Limb (tissue), 2 donors: ENCODE measurements at regions not wholly inside any gene's neighbourhood (a gene's known extent, or its start where the extent isn't known, plus 50 kb on each side); places are given as distances from the start of the nearest gene placed in this dataset.
"Not testable (repeated sequence)": the region's sequence is repeated elsewhere in the genome, so short reads cannot be mapped to it uniquely, and the experiment has no call there.

Source experiments
- DNase-seq, 2 donors: peaks; one replicate each; pipeline ENCODE4 v3.0.0-alpha.2; 2016; ENCODE audit errors: extremely low spot score in 2 of 2

DNA sequence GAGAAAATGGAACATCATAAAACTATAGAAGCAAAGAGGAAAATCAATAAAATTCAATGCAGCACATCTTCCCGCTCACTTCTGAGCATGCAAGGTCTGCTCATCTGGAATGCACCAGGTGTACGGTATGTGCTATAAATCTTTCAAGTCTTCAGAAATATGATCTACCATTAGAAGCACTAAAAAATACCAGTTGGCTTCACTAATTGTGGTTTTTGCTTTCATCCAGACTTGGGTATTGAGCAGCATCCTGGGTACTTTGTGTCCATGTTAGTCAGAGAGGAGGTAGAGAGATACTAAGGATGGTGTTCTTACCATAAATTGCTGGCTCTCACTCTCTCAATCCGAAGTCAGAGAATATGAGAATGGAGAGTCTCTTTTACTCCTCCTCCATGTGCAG is 477.1 kb downstream of the PPARGC1A start:
- DNase-seq = no peak

DNA sequence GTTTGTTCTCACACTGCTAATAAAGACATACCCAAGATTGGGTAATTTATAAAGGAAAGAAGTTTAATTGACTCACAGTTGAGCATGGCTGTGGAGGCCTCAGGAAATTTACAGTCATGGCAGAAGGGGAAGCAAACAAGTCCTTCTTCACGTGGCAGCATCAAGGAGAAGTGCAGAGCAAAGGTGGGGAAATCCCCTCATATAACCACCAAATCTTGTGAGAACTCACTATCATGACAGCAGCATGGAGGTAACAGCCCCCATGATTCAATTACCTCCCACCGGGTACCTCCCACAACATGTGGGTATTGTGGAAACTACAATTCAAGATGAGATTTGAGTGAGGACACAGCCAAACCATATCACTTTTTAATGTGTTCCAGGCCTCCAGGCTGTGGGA is 480.9 kb downstream of the PPARGC1A start:
- DNase-seq = not testable (repeated sequence)

DNA sequence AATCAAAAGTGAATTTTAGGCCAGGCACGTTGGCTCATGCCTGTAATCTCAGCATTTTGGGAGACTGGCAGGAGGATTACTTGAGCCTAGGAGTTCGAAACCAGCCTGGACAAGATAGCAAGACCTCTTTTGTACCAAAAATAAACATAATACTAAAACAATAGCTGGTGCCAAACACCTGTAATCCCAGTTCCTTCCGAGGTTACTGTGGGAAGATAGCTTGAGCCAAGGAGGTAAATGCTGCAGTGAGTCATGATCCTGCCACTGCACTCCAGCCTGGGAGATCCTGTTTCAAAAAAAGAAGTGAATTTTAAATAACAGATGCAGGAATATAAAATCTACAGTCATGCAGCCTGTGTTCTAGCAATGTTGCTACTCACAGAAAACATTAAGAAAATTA is 488.3 kb downstream of the PPARGC1A start:
- no peak for DNase-seq

DNA sequence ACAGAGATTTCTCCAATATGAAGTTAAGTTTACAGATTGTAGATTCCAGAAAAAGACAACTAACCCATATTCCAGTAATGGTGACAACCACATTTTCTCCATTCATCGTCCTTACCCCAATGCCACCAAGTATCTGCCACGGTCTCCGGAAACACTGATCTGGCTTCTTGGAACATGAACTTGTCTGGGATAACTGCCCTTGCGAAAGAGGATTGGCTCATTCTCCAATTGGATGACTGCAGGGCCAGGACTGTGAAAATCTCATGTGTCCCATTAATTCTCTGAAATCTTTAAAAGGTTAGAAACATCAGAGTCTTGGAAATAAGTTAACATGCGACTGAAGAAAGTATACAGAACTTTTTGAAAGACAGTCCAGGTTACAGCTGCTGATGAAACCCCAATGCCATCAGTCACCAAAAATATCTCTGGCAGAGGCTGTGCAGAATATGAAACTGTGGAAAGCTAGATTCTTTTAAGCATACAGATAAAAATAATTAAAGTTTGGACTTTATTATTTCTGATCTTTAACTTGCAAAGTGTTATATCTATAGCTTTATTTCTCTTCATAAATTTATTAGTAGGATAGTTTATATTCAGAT is 496.9 kb downstream of the PPARGC1A start:
- no peak for DNase-seq

DNA sequence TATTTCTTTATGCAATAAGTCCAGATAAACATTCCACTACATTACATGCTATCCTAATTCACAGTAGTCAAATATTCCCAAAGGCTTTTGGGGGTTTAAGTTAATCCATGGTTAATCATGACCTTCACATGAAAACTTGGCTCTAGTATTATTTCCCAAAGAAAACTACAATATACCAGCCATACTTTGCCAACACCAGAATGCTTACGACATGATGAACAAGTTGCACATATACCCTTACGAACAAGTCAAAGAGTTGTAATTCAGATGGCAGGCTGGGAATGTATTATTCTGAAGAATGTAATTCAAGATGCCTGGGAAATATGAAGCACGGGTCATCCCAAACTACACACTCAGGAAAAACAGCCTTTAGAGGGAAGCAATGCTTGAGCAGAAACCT is 499.6 kb downstream of the PPARGC1A start:
- DNase-seq = no peak

DNA sequence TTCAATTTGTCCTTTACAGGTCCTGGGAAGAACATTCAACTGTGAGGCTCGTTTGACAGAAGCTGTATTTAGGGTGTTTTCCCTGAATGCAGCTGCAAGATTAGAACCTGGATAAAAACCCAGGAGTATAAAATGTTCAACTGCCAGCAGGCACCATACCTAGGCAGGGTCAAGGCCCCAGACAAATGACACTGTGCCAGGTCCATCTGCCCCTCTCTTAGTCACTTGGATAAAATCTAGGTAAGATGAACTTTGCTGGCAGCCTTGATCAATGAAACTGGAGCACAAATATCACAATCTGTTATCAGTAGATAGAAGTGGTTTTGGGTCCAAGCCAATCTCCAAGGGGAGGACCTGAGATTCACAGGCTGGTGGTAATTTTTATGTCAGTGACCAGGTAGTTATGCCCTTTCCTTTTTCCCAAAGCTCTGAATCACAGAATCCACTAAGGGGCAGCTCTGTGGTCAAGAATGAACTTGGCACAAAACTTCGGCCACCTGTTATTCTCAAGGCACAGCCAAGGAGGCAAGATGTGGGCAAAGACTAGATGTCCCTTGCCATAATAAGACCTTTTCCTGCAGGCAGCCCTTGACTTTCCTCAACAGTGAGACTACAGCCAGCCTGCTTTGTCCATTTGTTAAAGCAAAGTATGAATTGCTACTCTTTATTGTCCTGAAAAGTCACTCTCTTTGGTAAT is 501.0 kb downstream of the PPARGC1A start:
- DNase-seq = no peak

DNA sequence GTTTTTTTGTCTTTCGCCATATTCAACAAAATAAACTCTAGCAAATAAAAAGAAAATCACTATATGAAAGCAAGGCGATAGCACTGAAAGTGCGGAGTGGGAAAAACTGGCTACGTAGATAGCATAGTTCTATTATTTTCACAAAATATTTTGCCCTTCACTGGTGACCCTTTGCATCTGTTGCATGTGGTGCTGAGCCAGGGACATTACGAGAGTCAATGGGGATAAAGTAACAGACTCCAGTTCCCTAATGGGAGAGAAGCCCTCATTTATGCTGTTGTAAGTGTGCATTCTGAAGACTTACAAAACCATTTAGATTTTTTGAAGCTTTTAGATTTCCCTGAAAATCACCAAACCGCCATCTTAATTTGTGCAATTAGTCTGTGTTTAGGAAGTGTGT is 501.6 kb downstream of the PPARGC1A start:
- no peak for DNase-seq

DNA sequence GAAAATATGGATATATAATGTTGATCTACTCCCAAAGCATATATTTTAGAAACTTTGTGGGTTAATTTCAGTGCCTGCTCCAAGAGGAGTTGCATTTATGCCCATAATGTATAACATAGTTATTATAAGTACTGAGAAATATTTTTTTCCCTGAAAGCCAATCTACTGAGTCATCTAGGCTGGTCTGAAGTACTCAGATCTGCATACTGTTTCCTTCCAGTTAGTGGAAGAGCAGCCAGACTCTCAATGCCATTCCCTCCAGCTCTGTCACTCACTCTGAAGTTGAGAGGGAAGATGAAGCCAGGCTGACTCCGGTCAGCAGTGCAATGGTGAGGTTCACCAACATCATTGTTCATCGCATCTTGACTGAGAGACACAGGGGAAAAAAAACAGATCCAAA is 505.1 kb downstream of the PPARGC1A start:
- DNase-seq = no peak

DNA sequence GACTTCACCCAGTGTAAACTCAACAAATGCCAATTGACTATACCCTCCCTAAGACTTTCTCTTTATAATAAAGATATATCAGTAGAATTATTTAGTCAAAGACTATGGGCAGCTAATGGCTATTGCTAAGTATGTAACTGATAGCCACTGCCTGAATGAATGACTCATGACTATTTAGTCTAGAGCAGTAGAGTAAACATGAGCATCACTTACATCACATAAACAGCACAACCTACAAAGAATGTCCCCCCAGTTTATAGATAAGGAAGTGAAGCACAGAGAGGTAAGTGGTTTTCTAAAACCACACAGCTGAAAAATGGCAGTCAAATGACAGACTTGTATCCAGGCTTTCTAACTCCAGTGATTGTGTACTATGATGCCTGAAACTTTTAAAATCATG is 507.0 kb downstream of the PPARGC1A start:
- DNase-seq = no peak

DNA sequence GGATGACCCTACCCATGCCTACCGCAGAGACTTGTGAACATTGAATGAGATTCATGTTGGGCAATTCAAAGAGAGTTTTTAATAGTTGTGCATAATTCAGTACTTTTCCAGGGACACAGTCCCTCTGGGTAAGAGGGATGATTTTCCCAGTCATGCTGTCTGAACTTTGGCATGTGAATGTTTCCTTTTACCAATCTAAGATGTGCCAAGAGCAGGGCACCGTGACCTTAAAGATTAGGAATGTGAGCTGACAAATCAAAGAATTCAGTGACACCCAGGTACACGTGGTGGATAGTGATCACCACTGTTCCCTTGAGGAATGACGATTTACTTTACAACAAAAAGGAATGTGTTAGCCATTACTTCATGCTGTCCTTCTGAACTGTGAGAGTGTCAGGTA is 515.6 kb downstream of the PPARGC1A start:
- no peak for DNase-seq

DNA sequence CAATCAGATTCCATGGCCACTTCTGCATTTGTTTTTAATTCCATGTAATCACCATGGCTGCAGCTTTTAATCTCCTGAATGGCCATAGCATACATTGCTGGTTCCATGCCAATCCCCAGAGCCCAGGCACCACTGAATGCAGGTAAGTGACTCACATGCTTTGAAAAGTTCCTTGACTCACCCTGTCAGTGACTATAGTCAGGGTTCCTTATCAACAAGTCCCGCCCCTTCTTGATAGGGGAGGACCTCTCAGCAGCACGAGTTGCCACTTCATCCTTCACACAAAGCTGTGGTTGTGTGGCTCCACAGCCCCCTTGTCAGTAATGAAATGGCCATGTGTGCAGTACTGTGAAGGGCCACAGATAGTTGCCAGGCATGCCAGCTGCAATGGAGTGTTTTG is 516.6 kb downstream of the PPARGC1A start:
- no peak for DNase-seq

DNA sequence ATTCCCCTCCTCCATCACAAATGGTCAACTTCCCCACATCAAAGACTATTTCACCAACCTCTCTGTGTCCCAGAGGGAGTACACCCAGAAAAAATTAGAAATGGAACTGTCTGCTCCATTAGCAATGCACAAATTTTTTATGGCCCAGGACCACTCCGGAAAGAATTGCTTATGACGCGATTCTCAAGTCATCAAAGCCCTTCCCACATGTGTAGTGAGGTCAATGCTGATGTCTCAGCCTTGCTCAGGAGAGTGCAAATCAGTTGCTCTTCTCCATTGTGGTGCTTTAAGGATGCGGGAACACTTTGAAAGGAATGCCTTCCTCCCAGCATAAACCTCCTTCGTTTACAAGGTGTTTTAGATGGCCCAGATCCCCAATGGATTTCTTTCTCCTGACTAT is 518.3 kb downstream of the PPARGC1A start:
- DNase-seq = no peak

DNA sequence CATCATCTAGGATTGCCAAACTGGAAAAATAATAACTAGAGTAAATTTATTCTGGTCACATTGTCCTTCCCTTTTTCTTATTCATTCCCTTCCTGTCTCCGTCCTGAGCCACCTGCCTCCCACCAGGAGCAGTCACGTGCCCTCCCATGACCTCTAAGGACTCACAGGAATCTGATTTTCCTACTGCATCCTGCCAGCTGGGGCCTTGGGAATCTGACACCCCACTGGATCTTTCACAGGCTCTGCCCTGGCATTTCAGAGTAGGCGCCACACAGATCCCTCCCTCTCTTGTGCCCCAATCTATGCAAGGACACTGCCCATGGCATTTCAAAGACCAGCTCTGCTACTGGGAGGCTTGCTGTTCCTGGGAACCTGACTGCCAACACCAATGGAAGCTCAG is 520.5 kb downstream of the PPARGC1A start:
- DNase-seq = no peak

DNA sequence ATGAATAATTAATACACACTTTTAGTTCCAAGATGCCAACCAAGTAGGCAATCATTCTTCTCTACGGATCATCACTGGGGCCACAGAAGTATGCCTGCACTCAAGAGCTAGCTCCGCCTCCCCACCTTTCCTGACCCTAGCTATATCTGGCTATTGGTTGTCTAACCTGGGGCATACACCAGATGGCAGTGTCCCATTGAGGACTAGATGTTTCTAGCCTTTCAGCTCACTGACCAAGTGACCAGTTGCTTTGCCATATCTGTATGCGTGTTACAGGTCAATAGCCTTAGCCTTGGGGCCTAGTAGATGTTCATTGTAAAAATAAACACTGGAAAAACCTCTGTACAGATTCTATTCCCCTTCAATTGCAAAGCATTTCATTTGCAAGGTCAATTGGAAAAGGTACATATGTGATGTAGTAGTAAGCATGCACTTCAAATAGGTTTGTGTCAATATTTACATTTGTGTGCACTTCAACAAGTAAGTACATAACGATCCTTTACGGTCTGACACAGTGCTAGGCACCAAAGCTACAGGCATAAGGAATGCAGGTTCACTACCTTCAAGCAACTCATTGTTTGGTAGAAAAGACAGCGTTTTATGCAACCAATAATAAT is 521.7 kb downstream of the PPARGC1A start:
- DNase-seq = no peak

DNA sequence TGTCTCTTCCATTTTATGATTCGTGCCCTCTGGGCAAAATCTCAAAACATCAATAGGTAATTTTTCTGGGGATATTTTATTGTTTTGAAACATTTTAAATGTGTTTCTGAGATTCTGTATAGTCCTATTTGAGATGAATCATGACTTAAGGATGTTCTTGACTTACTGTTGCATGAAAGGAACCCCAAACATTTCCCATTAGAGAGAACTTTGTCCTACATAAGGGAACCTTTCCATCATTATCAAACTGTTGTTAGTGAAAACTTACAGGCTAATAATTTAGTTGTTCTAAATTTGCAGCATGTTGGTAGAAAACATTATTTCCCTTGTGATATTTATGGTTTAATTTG is 523.3 kb downstream of the PPARGC1A start:
- no peak for DNase-seq

DNA sequence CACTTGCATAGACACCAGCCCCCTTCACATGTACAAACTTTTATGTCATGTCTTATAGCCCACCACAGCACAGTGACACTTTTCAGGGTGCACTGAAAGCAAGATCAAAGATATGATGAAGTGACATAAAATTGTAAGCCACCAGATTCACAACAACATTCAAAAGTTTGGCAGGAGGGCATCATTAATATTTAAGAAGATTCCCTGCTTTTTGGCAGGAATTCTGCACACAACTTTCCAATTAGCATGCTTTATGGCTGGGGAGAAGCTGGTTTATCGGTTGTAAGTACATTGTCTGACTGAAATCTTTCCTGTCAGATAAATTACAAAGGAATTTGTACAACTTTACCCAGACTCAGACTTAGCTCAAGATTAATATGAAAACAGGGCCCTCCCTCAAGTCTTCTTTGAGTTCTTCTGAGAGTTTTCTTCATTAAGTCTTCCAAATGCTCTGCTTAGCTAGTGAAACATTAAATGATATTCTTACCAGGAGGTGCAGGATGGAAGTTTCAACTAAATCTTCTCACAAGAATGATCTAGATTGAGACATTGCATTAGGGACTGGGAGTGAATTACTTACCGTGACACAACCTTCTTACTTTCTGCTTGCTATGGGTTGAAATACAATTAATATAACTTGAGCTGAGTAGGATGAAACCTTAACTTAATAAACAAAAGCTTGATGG is 523.8 kb downstream of the PPARGC1A start:
- no peak for DNase-seq

DNA sequence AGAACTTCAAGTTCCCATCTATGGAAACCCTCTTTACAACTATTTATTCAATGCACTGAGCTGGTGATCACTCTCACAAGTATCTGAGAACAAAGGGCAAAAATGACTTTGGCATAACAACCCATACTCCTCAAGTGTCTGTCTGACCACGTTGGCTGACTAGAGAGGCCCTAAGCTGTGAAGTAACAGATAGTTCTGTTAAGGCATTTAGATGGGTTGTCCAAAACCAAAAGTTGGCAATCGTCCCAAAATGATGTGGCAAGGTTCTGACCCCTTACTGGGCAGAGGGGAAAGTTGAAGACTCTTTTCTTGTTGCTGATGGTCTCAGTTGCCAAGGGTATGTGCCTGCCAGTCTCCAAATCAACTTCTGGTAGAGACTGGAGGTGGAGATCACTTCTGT is 524.8 kb downstream of the PPARGC1A start:
- no peak for DNase-seq

DNA sequence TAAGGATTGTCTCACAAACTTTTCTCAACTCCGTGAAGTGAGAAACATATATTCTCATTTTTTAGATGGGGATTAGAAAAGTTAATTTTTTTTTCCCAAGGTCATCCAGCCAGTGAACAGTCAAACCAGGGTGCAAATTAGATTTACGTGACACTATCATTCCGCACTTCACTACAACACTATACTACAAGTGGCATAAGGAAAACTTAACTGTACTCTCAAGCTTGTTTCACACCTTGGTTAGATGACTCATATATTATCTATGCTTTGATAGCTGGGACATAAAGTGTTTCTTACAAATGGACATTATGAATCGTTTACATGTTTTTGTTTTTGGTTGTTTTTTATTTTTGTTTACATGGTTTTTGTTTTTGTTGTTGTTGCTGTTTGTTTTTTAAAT is 525.7 kb downstream of the PPARGC1A start:
- no peak for DNase-seq

DNA sequence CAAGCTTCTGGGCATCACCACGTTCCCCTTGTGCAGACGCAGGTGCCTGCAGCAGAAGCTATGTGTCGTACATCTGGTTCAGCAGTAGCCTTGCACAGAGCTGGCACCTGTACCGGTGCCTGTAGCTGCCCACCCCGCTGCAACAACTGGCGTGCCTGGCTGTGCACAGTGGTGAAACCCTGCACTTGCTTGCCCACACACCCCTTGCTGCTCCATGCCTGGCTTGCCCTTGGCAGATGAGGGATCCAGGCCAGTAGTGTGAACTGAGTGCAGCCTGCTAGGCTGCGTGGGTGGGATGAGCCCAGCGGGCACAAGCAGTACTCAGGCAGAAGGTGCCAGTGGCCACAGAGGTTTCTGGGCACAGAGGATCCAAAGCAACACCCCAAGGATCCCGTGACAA is 528.4 kb downstream of the PPARGC1A start:
- no peak for DNase-seq

DNA sequence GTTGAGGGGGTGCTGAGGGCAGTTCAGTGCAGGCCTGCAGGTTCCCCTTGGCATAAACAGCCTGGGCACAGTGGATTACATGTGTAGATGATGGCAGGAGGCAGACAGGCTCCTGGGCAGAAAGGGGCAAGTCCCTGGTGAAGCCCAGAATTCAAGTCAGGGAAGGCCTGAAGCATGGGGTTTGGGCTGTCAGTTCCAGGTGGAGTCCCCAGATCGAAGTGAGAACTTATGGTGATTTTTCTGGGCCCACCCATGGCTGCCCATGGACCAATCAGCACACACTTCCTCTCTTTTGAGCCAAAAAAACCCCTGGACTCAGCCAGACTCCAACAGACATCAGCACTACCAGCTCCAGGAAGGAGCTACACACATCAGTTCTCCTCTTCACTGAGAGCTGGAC is 529.1 kb downstream of the PPARGC1A start:
- DNase-seq = no peak

DNA sequence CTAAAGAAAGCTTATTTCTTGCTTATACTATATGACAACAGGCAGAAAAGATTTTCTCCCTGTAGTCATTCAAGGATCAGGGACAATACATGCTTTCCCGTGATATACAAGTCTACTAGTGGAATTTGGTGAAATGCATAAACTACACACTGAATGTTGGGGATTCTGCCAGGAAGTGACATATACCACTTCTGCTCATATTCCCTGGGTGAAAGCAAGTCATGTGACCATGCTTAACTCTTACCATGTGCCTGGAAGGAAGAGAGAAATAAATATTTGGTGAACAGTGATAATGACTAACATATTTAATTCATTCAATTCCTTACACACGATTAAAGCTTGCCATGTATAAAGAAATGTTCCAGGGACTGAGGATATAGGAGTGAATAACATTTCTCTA is 534.6 kb downstream of the PPARGC1A start:
- peak in 1 of 2 donors; percentile 45 for DNase-seq

DNA sequence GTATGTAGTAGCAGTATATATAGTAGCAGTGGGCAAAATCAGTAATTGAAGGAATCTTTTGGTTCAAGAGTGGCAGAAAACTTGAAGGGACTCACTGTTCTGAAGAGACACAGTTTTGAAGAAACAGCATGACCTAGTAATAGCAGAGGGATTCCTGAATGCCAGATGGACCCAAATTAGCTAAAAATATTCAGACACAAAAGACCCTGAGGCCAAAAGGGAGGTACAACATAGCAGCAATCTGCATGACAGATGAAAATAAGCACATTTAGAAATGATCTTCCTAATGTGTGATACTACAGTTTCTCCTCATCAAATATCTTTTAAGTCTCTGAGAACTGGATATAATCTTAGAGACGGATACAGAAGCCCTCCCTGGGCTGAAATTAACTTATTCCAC is 536.6 kb downstream of the PPARGC1A start:
- DNase-seq = no peak
